ENCODE measurements at regions not wholly inside any gene's neighbourhood (a gene's known extent, or its start where the extent isn't known, plus 50 kb on each side); places are given as distances from the start of the nearest gene placed in this dataset.

GRCh38 chr6:108751851-108752732 lies 96.1 kb upstream of the ARMC2 start:
- Histone ChIP-seq H3K4me3 (replicated peaks in 1 of 4; ENCODE audit: control extremely low read depth in 1 of 4, insufficient read depth in 1 of 4, low read depth in 3 of 4, low read length in 4 of 4) (no peak overlapping the region), H3K27ac (ENCODE audit: insufficient read depth, low read length) (no peak overlapping the region), H3K79me2 (ENCODE audit: control insufficient read depth, insufficient read depth, low read length) (no peaks in the 10 kb centered on the region), H3K4me1 (ENCODE audit: control insufficient read depth, extremely low read depth, insufficient read depth, low read length) (peaks cover 3% of the 10 kb centered on the region), H3K36me3 (ENCODE audit: control insufficient read depth, insufficient read depth, low read length) (no peaks in the 10 kb centered on the region), H3K4me2 (ENCODE audit: extremely low read depth, insufficient read depth, low read length) (no peak overlapping the region), H4K20me1 (ENCODE audit: control insufficient read depth, extremely low read depth, insufficient read depth, low read length) (no peaks in the 10 kb centered on the region), H3K9me3 (ENCODE audit: control insufficient read depth, insufficient read depth, low read depth, low read length) (no peaks in the 10 kb centered on the region), H2AFZ (ENCODE audit: low read length) (no peak overlapping the region), H3K9ac (ENCODE audit: insufficient read depth, low read length) (no peak overlapping the region), H3K27me3 (ENCODE audit: control insufficient read depth, insufficient read depth, low read length) (no peaks in the 10 kb centered on the region)
- DNase-seq (ENCODE audit: low read depth in 2 of 2), result no peak
- TF ChIP-seq CTCF (conservative IDR thresholded peaks at IDR 0.05 in 1 of 2, IDR thresholded peaks at IDR 0.05 in 1 of 2; ENCODE audit: low read depth in 1 of 2, low read length in 2 of 2) (no peak), EZH2 (IDR thresholded peaks at IDR 0.05; ENCODE audit: low read length, missing control alignments) (no peak)

DNA sequence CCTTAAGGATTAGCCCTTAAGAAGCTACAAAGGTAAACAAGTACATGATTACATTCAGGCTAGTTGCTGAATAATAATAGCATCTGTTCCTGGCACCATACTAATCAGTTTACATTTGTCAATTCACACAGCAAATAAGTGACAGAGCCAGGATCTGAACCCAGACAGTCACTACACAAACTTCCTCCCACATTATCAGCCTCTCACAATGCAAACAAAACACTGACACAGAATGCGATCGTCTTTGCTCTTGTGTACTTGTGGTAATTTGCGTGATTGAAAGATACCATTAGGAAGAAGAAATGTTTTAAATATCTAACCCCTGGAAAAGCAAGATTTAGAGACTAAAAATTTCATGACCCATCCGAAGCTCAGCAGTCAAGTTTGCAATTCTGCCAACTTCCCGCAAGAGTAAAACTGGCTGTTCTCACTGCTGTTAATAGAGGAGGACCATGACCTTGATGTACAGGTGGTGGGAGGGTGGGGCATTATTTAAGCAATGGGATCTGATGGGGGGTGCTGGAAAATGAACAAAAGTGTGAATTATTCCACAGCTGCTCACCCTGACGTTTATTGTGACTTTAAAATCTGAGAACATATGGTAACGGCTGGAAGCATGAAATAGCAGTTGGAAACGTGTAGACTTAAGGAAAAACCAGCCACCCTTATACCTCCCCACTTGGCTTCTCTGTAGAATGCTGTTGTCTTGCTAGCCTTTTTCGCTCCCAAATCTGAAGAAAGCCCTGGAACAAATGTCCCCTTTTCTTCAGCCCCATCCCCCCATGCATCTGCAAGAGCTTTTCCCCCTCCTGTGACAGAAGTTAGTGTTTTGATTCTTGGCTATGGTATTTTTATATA lies 95.3 kb upstream of the ARMC2 start:
- no peak for TF ChIP-seq EZH2 (IDR thresholded peaks at IDR 0.05; ENCODE audit: low read length, missing control alignments)
- no peak for TF ChIP-seq CTCF (conservative IDR thresholded peaks at IDR 0.05 in 1 of 2, IDR thresholded peaks at IDR 0.05 in 1 of 2; ENCODE audit: low read depth in 1 of 2, low read length in 2 of 2)
- Histone ChIP-seq H3K4me2 (ENCODE audit: extremely low read depth, insufficient read depth, low read length) (no peak overlapping the region), H3K36me3 (ENCODE audit: control insufficient read depth, insufficient read depth, low read length) (no peaks in the 10 kb centered on the region), H3K4me3 (replicated peaks in 1 of 4; ENCODE audit: control extremely low read depth in 1 of 4, insufficient read depth in 1 of 4, low read depth in 3 of 4, low read length in 4 of 4) (no peak overlapping the region), H2AFZ (ENCODE audit: low read length) (no peak overlapping the region), H3K9me3 (ENCODE audit: control insufficient read depth, insufficient read depth, low read depth, low read length) (no peaks in the 10 kb centered on the region), H3K4me1 (ENCODE audit: control insufficient read depth, extremely low read depth, insufficient read depth, low read length) (peaks cover 3% of the 10 kb centered on the region), H3K27me3 (ENCODE audit: control insufficient read depth, insufficient read depth, low read length) (no peaks in the 10 kb centered on the region), H4K20me1 (ENCODE audit: control insufficient read depth, extremely low read depth, insufficient read depth, low read length) (no peaks in the 10 kb centered on the region), H3K79me2 (ENCODE audit: control insufficient read depth, insufficient read depth, low read length) (no peaks in the 10 kb centered on the region), H3K27ac (ENCODE audit: insufficient read depth, low read length) (no peak overlapping the region), H3K9ac (ENCODE audit: insufficient read depth, low read length) (no peak overlapping the region)
- no peak for DNase-seq (ENCODE audit: low read depth in 2 of 2)
